GM12878 (cell line): ENCODE measurements at regions not wholly inside any gene's neighbourhood (a gene's known extent, or its start where the extent isn't known, plus 50 kb on each side); places are given as distances from the start of the nearest gene placed in this dataset.

ENCODE experiments used
- ATAC-seq: fragments of 200-7000 bp; cut with Tn5 transposase; 3 replicates; pipeline ENCODE4 v1.9.1; 2020; ENCODE audit warnings: mild to moderate bottlenecking, moderate library complexity
- BruUV-seq: library from RNA; stranded (reverse); fragments of 400-500 nt; replicated peaks from 2 replicates; lab custom pipeline; 2021; lab: Mats Ljungman, UMichigan
- CTCF ChIA-PET: fragments of 300-600 bp; sonication (Branson Sonifier 250); formaldehyde crosslinking; extraction: SDS; loops from one replicate; lab custom pipeline; 2021; ENCODE audit warnings: inconsistent platforms; lab: Yijun Ruan, JAX
- POLR2A ChIA-PET: fragments of 350-600 bp; formaldehyde crosslinking; extraction: SDS; loops from one replicate; lab custom pipeline; 2021; ENCODE audit warnings: inconsistent platforms; lab: Charles Lee
- RAD21 ChIA-PET: fragments of 300-600 bp; sonication (Branson Sonifier 250); formaldehyde crosslinking; loops from one replicate; lab custom pipeline; 2023; ENCODE audit warnings: antibody characterized with exemption; ENCODE audit not compliant: unreplicated experiment; lab: Charles Lee
- SMC1A ChIA-PET: fragments of 300-600 bp; sonication (Branson Sonifier 250); formaldehyde crosslinking; loops from one replicate; lab custom pipeline; 2023; ENCODE audit not compliant: unreplicated experiment, uncharacterized antibody; lab: Charles Lee
- DNase-seq: peaks from one replicate; pipeline ENCODE4 v3.0.0-alpha.2; 2011; ENCODE audit warnings: low read depth, low spot score
- FAIRE-seq: peaks from 3 replicates; lab custom pipeline; 2011; peaks lifted over from hg19 to GRCh38; lab: Jason Lieb, UNC
- H2AFZ ChIP-seq: 2 replicates; pipeline ENCODE4 v1.6.0; 2011; ENCODE audit warnings: low read depth, low read length, control low read depth; ENCODE audit not compliant: control insufficient read depth
- H3K27ac ChIP-seq: 2 replicates; pipeline ENCODE4 v1.5.1; 2011; ENCODE audit warnings: control low read depth; ENCODE audit not compliant: control insufficient read depth, insufficient read depth
- H3K27me3 ChIP-seq, 2 experiments: replicated peaks in 1 of 2; 2 replicates each; pipeline versions ENCODE4 v1.6.0 to v1.6.1; 2011; ENCODE audit warnings: low read length in 1 of 2; ENCODE audit not compliant: control insufficient read depth in 2 of 2, insufficient read depth in 2 of 2
- H3K36me3 ChIP-seq, 2 experiments: 2 replicates each; pipeline ENCODE4 v1.5.1; 2011; ENCODE audit warnings: low read length in 1 of 2; ENCODE audit not compliant: control insufficient read depth in 2 of 2, insufficient read depth in 2 of 2
- H3K4me1 ChIP-seq: 2 replicates; pipeline ENCODE4 v1.6.1; 2011; ENCODE audit warnings: mild to moderate bottlenecking, low read length, moderate library complexity, mixed read lengths; ENCODE audit not compliant: control insufficient read depth, insufficient read depth
- H3K4me2 ChIP-seq: 2 replicates; pipeline ENCODE4 v1.6.0; 2011; ENCODE audit warnings: control low read depth; ENCODE audit not compliant: control insufficient read depth, insufficient read depth
- H3K4me3 ChIP-seq: fragments of 200-600 bp; sonication (generic); 2 replicates; pipeline ENCODE4 v1.5.1; 2016
- H3K79me2 ChIP-seq: 2 replicates; pipeline ENCODE4 v1.6.0; 2011; ENCODE audit warnings: low read length; ENCODE audit not compliant: control insufficient read depth, insufficient read depth
- H3K9ac ChIP-seq: 2 replicates; pipeline ENCODE4 v1.8.0; 2011; ENCODE audit warnings: low read length, control low read depth, mixed read lengths; ENCODE audit not compliant: control insufficient read depth, insufficient read depth
- H3K9me3 ChIP-seq: replicated peaks from 3 replicates; pipeline ENCODE4 v1.5.1; 2011; ENCODE audit warnings: mild to moderate bottlenecking, low read length; ENCODE audit not compliant: control insufficient read depth, insufficient read depth
- H4K20me1 ChIP-seq: 2 replicates; pipeline ENCODE4 v1.6.0; 2011; ENCODE audit not compliant: control insufficient read depth, insufficient read depth
- BACH1 ChIP-seq: fragments of 450-650 bp; IDR thresholded peaks from 2 replicates; pipeline ENCODE4 v1.6.1; 2017; ENCODE audit warnings: mild to moderate bottlenecking, borderline replicate concordance
- BRCA1 ChIP-seq: IDR thresholded peaks from 2 replicates; pipeline ENCODE4 v1.6.1; 2011; ENCODE audit warnings: low read depth, low read length, improper control_type of control experiment
- ESRRA ChIP-seq: IDR thresholded peaks from 2 replicates; pipeline ENCODE4 v1.6.1; 2012; ENCODE audit warnings: mild to moderate bottlenecking, low read length, improper control_type of control experiment
- FOXK2 ChIP-seq: fragments of 450-650 bp; IDR thresholded peaks from 2 replicates; pipeline ENCODE4 v1.6.1; 2017; ENCODE audit warnings: mild to moderate bottlenecking, moderate library complexity
- FOXM1 ChIP-seq: IDR thresholded peaks from 2 replicates; pipeline ENCODE4 v1.6.1; 2012; ENCODE audit warnings: low read depth, mild to moderate bottlenecking, inconsistent platforms, low read length, moderate library complexity
- KLF5 ChIP-seq: fragments of 450-650 bp; IDR thresholded peaks from 2 replicates; pipeline ENCODE4 v1.6.1; 2014; ENCODE audit warnings: mild to moderate bottlenecking; ENCODE audit not compliant: partially characterized antibody
- MAX ChIP-seq: IDR thresholded peaks from 2 replicates; pipeline ENCODE4 v1.6.1; 2012; ENCODE audit warnings: low read depth, low read length, improper control_type of control experiment
- NBN ChIP-seq: fragments of 450-650 bp; IDR thresholded peaks from 2 replicates; pipeline ENCODE4 v1.6.1; 2016
- NFXL1 ChIP-seq: fragments of 450-650 bp; IDR thresholded peaks from 2 replicates; pipeline ENCODE4 v1.6.1; 2017; ENCODE audit warnings: antibody characterized with exemption, mild to moderate bottlenecking, borderline replicate concordance
- NR2F1 ChIP-seq: fragments of 450-650 bp; conservative IDR thresholded peaks from 2 replicates; pipeline ENCODE4 v1.6.1; 2017; ENCODE audit warnings: mild to moderate bottlenecking
- PBX3 ChIP-seq: IDR thresholded peaks from 2 replicates; pipeline ENCODE4 v1.6.1; 2011; ENCODE audit warnings: mild to moderate bottlenecking, low read depth, low read length, moderate library complexity; ENCODE audit not compliant: insufficient replicate concordance
- SIN3A ChIP-seq: IDR thresholded peaks from 2 replicates; pipeline ENCODE4 v1.6.1; 2012; ENCODE audit warnings: low read depth, low read length, improper control_type of control experiment
- SKIL ChIP-seq: fragments of 450-650 bp; IDR thresholded peaks from 2 replicates; pipeline ENCODE4 v1.6.1; 2017; ENCODE audit warnings: mild to moderate bottlenecking, low read depth, inconsistent platforms; ENCODE audit not compliant: poor library complexity, severe bottlenecking
- SMAD5 ChIP-seq: IDR thresholded peaks from 2 replicates; pipeline ENCODE4 v1.6.1; 2016; ENCODE audit warnings: antibody characterized with exemption, low read depth
- SPI1 ChIP-seq: IDR thresholded peaks from 2 replicates; pipeline ENCODE4 v1.6.1; 2011; ENCODE audit warnings: low read depth, mild to moderate bottlenecking, low read length, moderate library complexity, borderline replicate concordance; ENCODE audit not compliant: insufficient read depth
- ZBTB4 ChIP-seq: fragments of 450-650 bp; formaldehyde crosslinking; IDR thresholded peaks from 2 replicates; pipeline ENCODE4 v1.4.0; 2022; ENCODE audit warnings: mild to moderate bottlenecking, moderate library complexity
- in situ Hi-C: fragments of 300-500 bp; cut with MboI; formaldehyde crosslinking; loops from 9 replicates; pipeline ENCODE4 v1.14.3; 2018; ENCODE audit warnings: mixed read lengths
- intact Hi-C: fragments of 100-400 bp; cut with micrococcal nuclease; formaldehyde crosslinking; loops from one replicate; pipeline ENCODE4 v1.14.2; 2022; ENCODE audit not compliant: unreplicated experiment

GRCh38 chr7:15937571-15937970, 251.1 kb upstream of the MEOX2 start:
- ChIA-PET SMC1A (no interaction called here), CTCF (no interaction called here), RAD21 (no interaction called here), POLR2A (no interaction called here)
- no peak for FAIRE-seq
- Histone ChIP-seq H3K4me1 (no peaks in the 10 kb centered on the region), H3K27me3 (no peaks in the 10 kb centered on the region), H3K9me3 (no peaks in the 10 kb centered on the region), H3K79me2 (no peaks in the 10 kb centered on the region), H3K9ac (no peak overlapping the region), H3K36me3 (no peaks in the 10 kb centered on the region), H3K4me3 (no peak overlapping the region), H4K20me1 (no peaks in the 10 kb centered on the region), H2AFZ (no peak overlapping the region), H3K4me2 (no peak overlapping the region), H3K27ac (no peak overlapping the region)
- no peak for ATAC-seq
- intact Hi-C loops (no loop called here), in situ Hi-C loops (no loop called here)
- TF ChIP-seq SKIL (no peak), FOXK2 (no peak), ESRRA (no peak), PBX3 (no peak), NFXL1 (no peak), BACH1 (no peak), BRCA1 (no peak), SPI1 (no peak), FOXM1 (no peak), SIN3A (no peak), SMAD5 (no peak), NBN (no peak), MAX (no peak), NR2F1 (no peak), ZBTB4 (CRISPR knock-in tag) (no peak), KLF5 (no peak)
- DNase-seq: no peak
- BruUV-seq: no TSS peak
